Chondrocyte (in vitro differentiated cells): ENCODE measurements at regions not wholly inside any gene's neighbourhood (a gene's known extent, or its start where the extent isn't known, plus 50 kb on each side); places are given as distances from the start of the nearest gene placed in this dataset.
A peak's percentile ranks its signal among the peaks of the same experiment; 100 is the strongest.

Source experiments
- DNase-seq: peaks from one replicate; pipeline ENCODE4 v3.0.0; 2021; ENCODE audit warnings: mixed read lengths, low spot score
- H3K27ac Mint-ChIP-seq: one replicate; pipeline ENCODE4 v1.8.0; 2021; ENCODE audit warnings: mild to moderate bottlenecking, moderate library complexity, mixed read lengths; ENCODE audit not compliant: unreplicated experiment
- H3K27me3 Mint-ChIP-seq: 2 replicates; pipeline ENCODE4 v1.8.0; 2021; ENCODE audit warnings: low read depth, mixed read lengths
- H3K36me3 Mint-ChIP-seq: 2 replicates; pipeline ENCODE4 v1.8.0; 2021; ENCODE audit warnings: low read depth, mixed read lengths
- H3K4me1 Mint-ChIP-seq: 2 replicates; pipeline ENCODE4 v1.8.0; 2021; ENCODE audit warnings: low read depth, mild to moderate bottlenecking, mixed read lengths
- H3K4me3 Mint-ChIP-seq: one replicate; pipeline ENCODE4 v1.8.0; 2021; ENCODE audit warnings: mild to moderate bottlenecking, moderate library complexity, mixed read lengths; ENCODE audit not compliant: unreplicated experiment
- H3K9me3 Mint-ChIP-seq: 2 replicates; pipeline ENCODE4 v1.8.0; 2021; ENCODE audit warnings: low read depth, mixed read lengths
- CTCF ChIP-seq: fragments of 200-600 bp; sonication (generic); IDR thresholded peaks from 2 replicates; pipeline ENCODE4 v1.5.0; 2021; ENCODE audit warnings: antibody characterized with exemption, mild to moderate bottlenecking, moderate library complexity

GRCh38 chr11:71183878-71184277 lies 68.5 kb downstream of the SHANK2 start:
- peaks cover 50% of the 10 kb centered on the region for H3K27me3 Mint-ChIP-seq
- H3K27ac Mint-ChIP-seq: no peak overlapping the region
- TF ChIP-seq CTCF: no peak
- no peaks in the 10 kb centered on the region for H3K4me1 Mint-ChIP-seq
- no peaks in the 10 kb centered on the region for H3K9me3 Mint-ChIP-seq
- H3K36me3 Mint-ChIP-seq: no peaks in the 10 kb centered on the region
- DNase-seq: peak; percentile 50
- no peak overlapping the region for H3K4me3 Mint-ChIP-seq

GRCh38 chr11:71182791-71183677 lies 69.3 kb downstream of the SHANK2 start:
- peaks cover 2% of the 10 kb centered on the region for H3K9me3 Mint-ChIP-seq
- no peak for TF ChIP-seq CTCF
- H3K4me1 Mint-ChIP-seq: no peaks in the 10 kb centered on the region
- peaks cover 50% of the 10 kb centered on the region for H3K27me3 Mint-ChIP-seq
- H3K4me3 Mint-ChIP-seq: no peak overlapping the region
- no peak for DNase-seq
- no peaks in the 10 kb centered on the region for H3K36me3 Mint-ChIP-seq
- no peak overlapping the region for H3K27ac Mint-ChIP-seq

- no peak for TF ChIP-seq CTCF
- no peak overlapping the region for H3K4me3 Mint-ChIP-seq
- H3K4me1 Mint-ChIP-seq: no peaks in the 10 kb centered on the region
- no peak overlapping the region for H3K27ac Mint-ChIP-seq
- H3K27me3 Mint-ChIP-seq: peaks cover 40% of the 10 kb centered on the region
- peaks cover 17% of the 10 kb centered on the region for H3K9me3 Mint-ChIP-seq
- no peak for DNase-seq
- peaks cover 4% of the 10 kb centered on the region for H3K36me3 Mint-ChIP-seq
Measured at GRCh38 chr11:71181566-71181965, 70.8 kb downstream of the SHANK2 start.

GRCh38 chr11:71180694-71181470 lies 71.5 kb downstream of the SHANK2 start:
- Mint-ChIP-seq H3K9me3 (peaks cover 23% of the 10 kb centered on the region), H3K4me3 (no peak overlapping the region), H3K27ac (no peak overlapping the region), H3K27me3 (peaks cover 35% of the 10 kb centered on the region), H3K36me3 (peaks cover 5% of the 10 kb centered on the region), H3K4me1 (no peaks in the 10 kb centered on the region)
- no peak for DNase-seq
- no peak for TF ChIP-seq CTCF

GRCh38 chr11:71179877-71180605 lies 72.3 kb downstream of the SHANK2 start:
- no peak overlapping the region for H3K4me3 Mint-ChIP-seq
- TF ChIP-seq CTCF: no peak
- peaks cover 33% of the 10 kb centered on the region for H3K27me3 Mint-ChIP-seq
- no peak for DNase-seq
- H3K27ac Mint-ChIP-seq: no peak overlapping the region
- H3K9me3 Mint-ChIP-seq: peaks cover 26% of the 10 kb centered on the region
- no peaks in the 10 kb centered on the region for H3K4me1 Mint-ChIP-seq
- peaks cover 7% of the 10 kb centered on the region for H3K36me3 Mint-ChIP-seq
